SK-N-SH treated with all-trans-retinoic acid at 6 μM for 48 hours (cell line): ENCODE measurements at regions not wholly inside any gene's neighbourhood (a gene's known extent, or its start where the extent isn't known, plus 50 kb on each side); places are given as distances from the start of the nearest gene placed in this dataset.
A peak's percentile ranks its signal among the peaks of the same experiment; 100 is the strongest.

Experiments
- ATAC-seq: fragments of 200-7000 bp; cut with Tn5 transposase; 3 replicates; pipeline ENCODE4 v1.9.1; 2020; ENCODE audit warnings: mild to moderate bottlenecking, moderate library complexity
- ARNTL ChIP-seq: fragments of 450-650 bp; formaldehyde crosslinking; IDR thresholded peaks from 2 replicates; pipeline ENCODE4 v1.5.0; 2020; ENCODE audit warnings: low read depth, mild to moderate bottlenecking, moderate library complexity, borderline replicate concordance
- BACH2 ChIP-seq: fragments of 250-450 bp; sonication (Bioruptor Pico); IDR thresholded peaks from 2 replicates; pipeline ENCODE4 v1.9.0; 2021; ENCODE audit warnings: mild to moderate bottlenecking, borderline replicate concordance
- CREB5 ChIP-seq: fragments of 250-450 bp; sonication (Bioruptor Pico); IDR thresholded peaks from 2 replicates; pipeline ENCODE4 v1.5.1; 2020; ENCODE audit warnings: low read depth, mild to moderate bottlenecking, moderate library complexity
- CSDC2 ChIP-seq: fragments of 250-450 bp; sonication (Bioruptor Pico); IDR thresholded peaks from 2 replicates; pipeline ENCODE4 v1.5.0; 2020; ENCODE audit warnings: mild to moderate bottlenecking, moderate library complexity
- CSRNP3 ChIP-seq: fragments of 250-450 bp; sonication (Bioruptor Pico); IDR thresholded peaks from 2 replicates; pipeline ENCODE4 v1.5.1; 2021; ENCODE audit warnings: mild to moderate bottlenecking, moderate library complexity
- ESRRG ChIP-seq: fragments of 250-450 bp; sonication (Bioruptor Pico); IDR thresholded peaks from 2 replicates; pipeline ENCODE4 v1.6.1; 2021; ENCODE audit warnings: mild to moderate bottlenecking
- GLIS3 ChIP-seq: fragments of 250-450 bp; sonication (Bioruptor Pico); IDR thresholded peaks from 2 replicates; pipeline ENCODE4 v1.5.0; 2020; ENCODE audit warnings: mild to moderate bottlenecking, moderate library complexity
- ISL1 ChIP-seq: fragments of 250-450 bp; sonication (Bioruptor Pico); IDR thresholded peaks from 2 replicates; pipeline ENCODE4 v2.1.2; 2022; ENCODE audit warnings: mild to moderate bottlenecking, moderate library complexity
- OSR1 ChIP-seq: fragments of 250-450 bp; sonication (Bioruptor Pico); IDR thresholded peaks from 2 replicates; pipeline ENCODE4 v1.8.0; 2022; ENCODE audit warnings: moderate library complexity, mild to moderate bottlenecking, inconsistent platforms
- POU6F1 ChIP-seq: fragments of 250-450 bp; sonication (Bioruptor Pico); IDR thresholded peaks from 2 replicates; pipeline ENCODE4 v1.8.0; 2021; ENCODE audit warnings: low read depth, mild to moderate bottlenecking, moderate library complexity, borderline replicate concordance
- PPARA ChIP-seq: fragments of 250-450 bp; sonication (Bioruptor Pico); IDR thresholded peaks from 2 replicates; pipeline ENCODE4 v1.5.0; 2020; ENCODE audit warnings: mild to moderate bottlenecking, borderline replicate concordance
- RARB ChIP-seq: fragments of 250-450 bp; sonication (Bioruptor Pico); IDR thresholded peaks from 2 replicates; pipeline ENCODE4 v1.8.0; 2021; ENCODE audit warnings: mild to moderate bottlenecking, moderate library complexity
- SNAI2 ChIP-seq: fragments of 250-450 bp; sonication (Bioruptor Pico); IDR thresholded peaks from 2 replicates; pipeline ENCODE4 v1.5.0; 2020; ENCODE audit warnings: mild to moderate bottlenecking, moderate library complexity
- TCF4 ChIP-seq: fragments of 250-450 bp; sonication (Bioruptor Pico); IDR thresholded peaks from 2 replicates; pipeline ENCODE4 v1.8.0; 2021; ENCODE audit warnings: mild to moderate bottlenecking, moderate library complexity, borderline replicate concordance
- TOX ChIP-seq: fragments of 250-450 bp; sonication (Bioruptor Pico); IDR thresholded peaks from 2 replicates; pipeline ENCODE4 v1.8.0; 2021; ENCODE audit warnings: mild to moderate bottlenecking, moderate library complexity, borderline replicate concordance
- ZC3H10 ChIP-seq: fragments of 250-450 bp; sonication (Bioruptor Pico); IDR thresholded peaks from 2 replicates; pipeline ENCODE4 v1.5.1; 2021; ENCODE audit warnings: mild to moderate bottlenecking, moderate library complexity
- ZFP3 ChIP-seq: fragments of 250-450 bp; sonication (Bioruptor Pico); IDR thresholded peaks from 2 replicates; pipeline ENCODE4 v1.5.0; 2020; ENCODE audit warnings: mild to moderate bottlenecking, moderate library complexity
- ZNF565 ChIP-seq: fragments of 450-650 bp; formaldehyde crosslinking; conservative IDR thresholded peaks from 2 replicates; pipeline ENCODE4 v1.5.0; 2020; ENCODE audit warnings: low read depth, mild to moderate bottlenecking, moderate library complexity
- ZNF70 ChIP-seq: fragments of 450-650 bp; formaldehyde crosslinking; IDR thresholded peaks from 2 replicates; pipeline ENCODE4 v1.5.0; 2020; ENCODE audit warnings: mild to moderate bottlenecking, moderate library complexity
- ZNF8 ChIP-seq: fragments of 450-650 bp; formaldehyde crosslinking; IDR thresholded peaks from 2 replicates; pipeline ENCODE4 v1.5.0; 2020; ENCODE audit warnings: mild to moderate bottlenecking, moderate library complexity
- TF ChIP-seq, protein P1 (sequence below): fragments of 250-450 bp; sonication (Bioruptor Pico); IDR thresholded peaks from 2 replicates; pipeline ENCODE4 v1.5.0; 2020; ENCODE audit warnings: mild to moderate bottlenecking, moderate library complexity
- TF ChIP-seq, protein P2 (sequence below): fragments of 250-450 bp; sonication (Bioruptor Pico); IDR thresholded peaks from 2 replicates; pipeline ENCODE4 v1.8.0; 2020; ENCODE audit warnings: mild to moderate bottlenecking, moderate library complexity, borderline replicate concordance

GRCh38 chrX:102841706-102842003 lies 95.4 kb upstream of the RAB40AL start:
- TF ChIP-seq, protein P1, sequence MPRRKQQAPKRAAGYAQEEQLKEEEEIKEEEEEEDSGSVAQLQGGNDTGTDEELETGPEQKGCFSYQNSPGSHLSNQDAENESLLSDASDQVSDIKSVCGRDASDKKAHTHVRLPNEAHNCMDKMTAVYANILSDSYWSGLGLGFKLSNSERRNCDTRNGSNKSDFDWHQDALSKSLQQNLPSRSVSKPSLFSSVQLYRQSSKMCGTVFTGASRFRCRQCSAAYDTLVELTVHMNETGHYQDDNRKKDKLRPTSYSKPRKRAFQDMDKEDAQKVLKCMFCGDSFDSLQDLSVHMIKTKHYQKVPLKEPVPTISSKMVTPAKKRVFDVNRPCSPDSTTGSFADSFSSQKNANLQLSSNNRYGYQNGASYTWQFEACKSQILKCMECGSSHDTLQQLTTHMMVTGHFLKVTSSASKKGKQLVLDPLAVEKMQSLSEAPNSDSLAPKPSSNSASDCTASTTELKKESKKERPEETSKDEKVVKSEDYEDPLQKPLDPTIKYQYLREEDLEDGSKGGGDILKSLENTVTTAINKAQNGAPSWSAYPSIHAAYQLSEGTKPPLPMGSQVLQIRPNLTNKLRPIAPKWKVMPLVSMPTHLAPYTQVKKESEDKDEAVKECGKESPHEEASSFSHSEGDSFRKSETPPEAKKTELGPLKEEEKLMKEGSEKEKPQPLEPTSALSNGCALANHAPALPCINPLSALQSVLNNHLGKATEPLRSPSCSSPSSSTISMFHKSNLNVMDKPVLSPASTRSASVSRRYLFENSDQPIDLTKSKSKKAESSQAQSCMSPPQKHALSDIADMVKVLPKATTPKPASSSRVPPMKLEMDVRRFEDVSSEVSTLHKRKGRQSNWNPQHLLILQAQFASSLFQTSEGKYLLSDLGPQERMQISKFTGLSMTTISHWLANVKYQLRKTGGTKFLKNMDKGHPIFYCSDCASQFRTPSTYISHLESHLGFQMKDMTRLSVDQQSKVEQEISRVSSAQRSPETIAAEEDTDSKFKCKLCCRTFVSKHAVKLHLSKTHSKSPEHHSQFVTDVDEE (CRISPR knock-in tag), result no peak
- TF ChIP-seq ZNF8 (CRISPR knock-in tag) (no peak), CREB5 (CRISPR knock-in tag) (no peak), ZNF565 (CRISPR knock-in tag) (no peak), ZNF70 (no peak), TOX (CRISPR knock-in tag) (no peak), ZC3H10 (no peak), CSDC2 (CRISPR knock-in tag) (no peak), OSR1 (no peak), CSRNP3 (CRISPR knock-in tag) (no peak), GLIS3 (no peak), RARB (CRISPR knock-in tag) (no peak), ZFP3 (CRISPR knock-in tag) (no peak), ISL1 (CRISPR knock-in tag) (no peak), TCF4 (CRISPR knock-in tag) (no peak), ESRRG (CRISPR knock-in tag) (no peak), ARNTL (CRISPR knock-in tag) (no peak), PPARA (CRISPR knock-in tag) (no peak)
- ATAC-seq, result no peak

DNA sequence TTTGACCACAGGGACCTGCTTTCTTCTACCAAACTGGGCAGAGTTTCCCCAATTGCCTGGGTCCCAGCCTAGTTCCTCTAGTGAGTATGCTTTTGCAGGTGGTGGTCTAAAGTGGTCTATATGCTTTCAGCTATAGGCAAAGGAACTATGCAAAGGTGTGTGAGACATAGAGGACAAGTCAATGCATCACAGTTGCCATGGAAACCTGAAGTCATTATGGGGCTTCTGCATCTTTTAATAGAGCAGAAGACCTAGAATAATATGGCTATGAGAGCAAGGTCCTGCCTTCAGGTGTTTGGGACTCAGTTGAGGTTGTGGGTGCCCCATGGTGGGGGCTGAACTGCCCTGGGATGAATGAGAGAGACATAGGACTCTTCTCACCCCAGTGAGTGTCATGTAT lies 92.1 kb upstream of the RAB40AL start:
- ATAC-seq, result no peak

DNA sequence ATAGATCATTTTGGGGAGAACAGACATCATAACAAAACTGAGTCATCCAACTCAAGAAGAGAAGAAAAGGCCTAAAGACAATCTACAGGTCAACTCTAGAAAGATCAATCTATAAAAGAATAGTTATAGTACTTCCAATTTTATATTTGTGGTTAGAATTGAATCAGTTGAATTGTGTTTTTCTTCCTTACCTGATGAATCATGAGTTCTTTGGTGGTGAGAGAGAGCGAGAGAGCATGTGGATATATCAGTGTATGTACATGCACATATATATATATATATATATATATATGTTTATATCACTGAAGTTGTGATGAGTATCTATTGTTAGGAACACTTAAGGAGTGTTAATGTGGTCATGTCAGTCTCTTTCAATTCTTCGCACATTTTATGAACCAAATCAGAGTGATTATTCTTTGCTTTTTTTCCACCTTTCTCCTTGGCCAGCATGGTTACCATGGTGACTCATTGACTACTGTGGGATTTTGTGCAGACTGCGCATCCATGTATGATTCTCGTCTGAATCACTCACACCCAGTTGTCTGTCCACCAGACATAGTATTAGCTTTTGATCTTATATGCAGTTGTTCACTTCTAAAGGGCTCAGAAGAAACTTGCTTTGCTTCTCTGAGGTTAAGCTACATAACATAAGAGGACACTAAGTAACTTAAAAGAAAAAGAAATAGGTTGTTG lies 90.4 kb upstream of the RAB40AL start:
- no peak for TF ChIP-seq CREB5 (CRISPR knock-in tag)
- TF ChIP-seq, all 23 proteins: peak for 0
- ATAC-seq, result peak; percentile 74

More for the DNA sequence above, 92.1 kb upstream of the RAB40AL start:
- no peak for TF ChIP-seq POU6F1 (CRISPR knock-in tag)
- TF ChIP-seq, all 23 proteins: peak for 0

DNA sequence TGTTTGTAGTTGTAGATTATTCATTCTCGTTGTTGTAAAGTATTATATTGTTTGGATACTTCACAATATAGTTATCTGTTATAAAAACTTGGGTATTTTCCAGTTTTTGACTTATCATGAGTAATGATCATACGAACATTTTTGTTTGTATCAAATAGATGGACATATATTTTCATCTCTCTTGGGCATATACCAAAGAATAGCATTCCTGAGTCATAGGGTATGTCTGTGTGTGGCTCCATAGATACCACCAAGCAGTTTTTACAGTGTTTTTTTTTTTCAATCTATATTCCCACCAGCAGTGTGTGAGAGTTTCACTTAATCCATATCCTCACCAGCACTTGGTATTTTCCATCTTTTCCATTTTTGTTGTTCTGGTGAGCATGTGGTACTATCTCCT lies 89.7 kb upstream of the RAB40AL start:
- TF ChIP-seq CREB5 (CRISPR knock-in tag), result no peak
- TF ChIP-seq, protein P2, sequence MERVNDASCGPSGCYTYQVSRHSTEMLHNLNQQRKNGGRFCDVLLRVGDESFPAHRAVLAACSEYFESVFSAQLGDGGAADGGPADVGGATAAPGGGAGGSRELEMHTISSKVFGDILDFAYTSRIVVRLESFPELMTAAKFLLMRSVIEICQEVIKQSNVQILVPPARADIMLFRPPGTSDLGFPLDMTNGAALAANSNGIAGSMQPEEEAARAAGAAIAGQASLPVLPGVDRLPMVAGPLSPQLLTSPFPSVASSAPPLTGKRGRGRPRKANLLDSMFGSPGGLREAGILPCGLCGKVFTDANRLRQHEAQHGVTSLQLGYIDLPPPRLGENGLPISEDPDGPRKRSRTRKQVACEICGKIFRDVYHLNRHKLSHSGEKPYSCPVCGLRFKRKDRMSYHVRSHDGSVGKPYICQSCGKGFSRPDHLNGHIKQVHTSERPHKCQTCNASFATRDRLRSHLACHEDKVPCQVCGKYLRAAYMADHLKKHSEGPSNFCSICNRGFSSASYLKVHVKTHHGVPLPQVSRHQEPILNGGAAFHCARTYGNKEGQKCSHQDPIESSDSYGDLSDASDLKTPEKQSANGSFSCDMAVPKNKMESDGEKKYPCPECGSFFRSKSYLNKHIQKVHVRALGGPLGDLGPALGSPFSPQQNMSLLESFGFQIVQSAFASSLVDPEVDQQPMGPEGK (CRISPR knock-in tag), result no peak
- no peak for TF ChIP-seq BACH2 (CRISPR knock-in tag)
- TF ChIP-seq ZNF565 (CRISPR knock-in tag), result no peak
- TF ChIP-seq, protein P1 (CRISPR knock-in tag), result no peak
- no peak for TF ChIP-seq SNAI2 (CRISPR knock-in tag)
- TF ChIP-seq TCF4 (CRISPR knock-in tag), result no peak
- no peak for TF ChIP-seq ZNF8 (CRISPR knock-in tag)
- TF ChIP-seq ISL1 (CRISPR knock-in tag), result no peak
- no peak; the same call in 2 of the 3 replicates for ATAC-seq
